GM13977 (cell line): ENCODE measurements at regions not wholly inside any gene's neighbourhood (a gene's known extent, or its start where the extent isn't known, plus 50 kb on each side); places are given as distances from the start of the nearest gene placed in this dataset.

Experiments used
- DNase-seq: peaks from one replicate; pipeline ENCODE4 v3.0.0; 2012; ENCODE audit warnings: low spot score
- CTCF ChIP-seq: IDR thresholded peaks from 2 replicates; pipeline ENCODE4 v1.5.1; 2012; ENCODE audit warnings: mild to moderate bottlenecking, control low read depth; ENCODE audit not compliant: insufficient read depth; ENCODE audit errors: extremely low read depth, missing control alignments
- in situ Hi-C: fragments of 300-500 bp; cut with MboI; formaldehyde crosslinking; loops from one replicate; pipeline ENCODE4 v1.12.0; 2022; ENCODE audit warnings: low sequenced_read_pairs, low pct_unique_long_range_greater_than_20kb, mixed read lengths, inconsistent platforms; ENCODE audit not compliant: unreplicated experiment

- DNase-seq = no peak
- in situ Hi-C loops = no loop called here
- no peak for TF ChIP-seq CTCF
These were observed 138.2 kb upstream of the KCTD1 start for GRCh38 chr18:26686532-26686931.

GRCh38 chr18:26685438-26686157, 137.2 kb upstream of the KCTD1 start:
- no peak for TF ChIP-seq CTCF
- DNase-seq = no peak
- in situ Hi-C loops = no loop called here

DNA sequence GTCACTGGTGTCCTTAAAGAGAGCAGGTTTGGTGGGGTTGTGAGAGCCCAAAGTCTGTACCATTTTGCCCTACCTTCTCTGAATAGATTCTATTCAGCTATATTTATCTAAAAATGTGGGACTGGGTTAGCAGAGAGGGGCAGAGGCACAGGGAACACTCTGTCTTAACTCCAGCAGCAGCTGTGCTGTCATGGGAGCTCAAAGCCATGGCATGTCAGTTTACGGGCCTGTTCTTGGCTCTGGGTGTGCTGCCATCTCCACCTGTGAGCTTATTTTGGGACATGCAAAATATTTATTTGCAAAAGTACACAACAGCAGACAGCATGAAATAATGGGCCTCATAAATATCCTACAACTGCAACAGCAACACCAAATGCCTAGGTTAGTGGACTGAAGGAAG, 129.6 kb upstream of the KCTD1 start:
- in situ Hi-C loops = no loop called here
- no peak for DNase-seq
- TF ChIP-seq CTCF = no peak

- no peak for TF ChIP-seq CTCF
- in situ Hi-C loops = no loop called here
- no peak for DNase-seq
These were observed 118.7 kb upstream of the KCTD1 start for GRCh38 chr18:26667046-26667445.

- no peak for DNase-seq
- in situ Hi-C loops = no loop called here
- TF ChIP-seq CTCF = no peak
These were observed 114.6 kb upstream of the KCTD1 start for GRCh38 chr18:26662996-26663395.

DNA sequence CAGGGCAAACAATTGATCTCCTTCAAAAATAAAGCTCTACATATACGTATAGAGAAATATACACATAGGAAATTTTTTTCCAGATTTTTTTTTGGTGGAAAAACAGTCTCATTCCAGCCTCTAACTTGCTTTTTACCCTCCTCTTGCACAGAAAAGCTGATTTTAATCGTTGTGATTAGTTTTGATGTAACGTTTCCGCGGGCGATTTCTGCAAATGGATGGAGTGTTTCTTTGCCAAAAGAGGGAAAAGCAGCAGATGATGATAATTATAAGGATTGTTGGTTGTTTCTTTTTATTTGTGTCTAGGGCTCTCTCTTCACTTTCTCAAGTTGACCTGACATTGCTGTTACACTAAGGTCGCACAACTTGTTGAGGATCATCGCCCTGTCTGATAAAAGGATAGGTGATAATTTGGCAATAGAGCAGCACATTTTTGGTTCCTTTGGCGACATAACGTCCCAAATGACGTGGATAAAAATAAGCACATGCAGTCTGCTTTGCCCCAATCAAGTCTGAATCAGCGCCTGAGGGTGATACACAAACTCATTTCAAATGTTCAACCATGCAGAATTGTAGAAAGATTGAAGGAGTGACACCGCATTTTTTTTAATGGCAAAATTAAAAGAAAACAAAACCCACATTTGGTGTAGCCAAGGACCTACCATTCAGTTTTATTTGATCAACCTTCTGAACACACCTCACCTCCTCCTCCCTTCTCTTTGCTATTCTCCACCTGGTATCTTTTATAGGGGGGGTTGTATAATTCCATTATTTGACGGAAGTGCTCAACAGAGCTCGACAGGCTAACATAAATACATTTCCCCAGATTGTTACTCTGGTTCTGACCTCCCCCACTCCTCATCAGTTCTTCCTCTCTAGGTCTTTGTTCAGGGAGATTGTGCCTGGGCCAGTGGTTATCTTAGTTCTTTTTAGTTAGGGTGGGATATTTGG, 109.6 kb upstream of the KCTD1 start:
- DNase-seq = no peak
- no peak for TF ChIP-seq CTCF
- in situ Hi-C loops = no loop called here
